Endometrium (tissue), 2 donors: ENCODE measurements at regions not wholly inside any gene's neighbourhood (a gene's known extent, or its start where the extent isn't known, plus 50 kb on each side); places are given as distances from the start of the nearest gene placed in this dataset.

Experiments
- FAIRE-seq: peaks from 2 replicates; lab custom pipeline; 2012; peaks lifted over from hg19 to GRCh38; lab: Jason Lieb, UNC
- donor health status: control.
- donor health status: control.

- FAIRE-seq: no peak
These were observed 226.3 kb downstream of the HLX start for GRCh38 chr1:221105578-221105977.

DNA sequence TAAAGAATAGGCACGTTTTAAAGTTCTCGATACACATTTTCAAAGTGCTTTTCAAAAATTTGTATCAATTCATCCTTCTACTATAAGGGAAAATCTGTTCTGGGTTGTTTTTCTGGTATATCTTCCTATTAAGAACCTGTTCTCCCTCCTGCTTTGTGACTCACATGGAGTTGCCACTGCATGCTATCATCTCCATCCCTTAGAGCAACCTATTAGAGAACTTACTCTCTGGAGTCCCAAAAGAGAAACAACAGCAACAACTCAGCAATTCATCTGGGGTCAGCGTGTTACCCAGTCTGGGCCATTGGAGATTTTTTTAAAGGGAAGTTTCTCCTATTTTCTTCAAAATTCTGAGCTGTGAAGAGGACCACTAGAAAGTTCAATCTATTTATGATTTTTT lies 227.4 kb downstream of the HLX start:
- no peak for FAIRE-seq

DNA sequence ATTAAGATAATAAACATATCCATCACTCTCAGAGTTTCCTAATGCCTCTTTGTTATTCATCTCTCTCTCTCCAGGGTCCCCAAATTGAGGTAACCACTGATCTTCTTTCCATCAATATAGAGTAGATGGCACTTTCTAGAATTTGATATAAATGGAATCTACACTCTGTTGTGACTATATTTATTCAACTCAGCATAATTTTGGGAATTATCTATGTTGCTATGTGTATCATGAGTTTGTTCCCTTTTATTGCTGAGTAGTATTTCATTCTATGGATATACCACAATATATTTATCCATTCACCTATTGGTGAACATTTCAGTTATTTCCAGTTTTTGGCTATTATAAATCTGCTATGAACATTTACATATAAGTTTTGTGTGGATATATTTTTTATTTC lies 230.7 kb downstream of the HLX start:
- FAIRE-seq: no peak

DNA sequence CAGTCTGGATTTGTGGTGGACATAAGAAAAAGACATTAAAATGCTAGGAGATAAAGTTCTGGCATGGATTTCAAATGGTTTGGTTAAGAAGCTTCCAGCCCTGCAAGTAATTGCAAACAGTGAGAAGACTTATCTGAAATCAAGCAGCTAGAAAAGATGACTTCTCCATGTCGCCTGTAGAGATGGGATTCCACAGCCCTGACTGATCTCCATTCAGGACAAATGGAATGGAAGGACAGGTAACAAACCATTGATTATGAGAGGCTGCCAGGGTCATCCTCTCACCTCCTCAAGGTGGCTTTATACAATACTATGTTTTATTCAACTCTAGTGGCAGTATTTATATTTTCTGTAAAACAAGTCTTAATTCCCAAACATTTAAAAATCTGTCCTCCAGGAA lies 237.9 kb downstream of the HLX start:
- FAIRE-seq: no peak

DNA sequence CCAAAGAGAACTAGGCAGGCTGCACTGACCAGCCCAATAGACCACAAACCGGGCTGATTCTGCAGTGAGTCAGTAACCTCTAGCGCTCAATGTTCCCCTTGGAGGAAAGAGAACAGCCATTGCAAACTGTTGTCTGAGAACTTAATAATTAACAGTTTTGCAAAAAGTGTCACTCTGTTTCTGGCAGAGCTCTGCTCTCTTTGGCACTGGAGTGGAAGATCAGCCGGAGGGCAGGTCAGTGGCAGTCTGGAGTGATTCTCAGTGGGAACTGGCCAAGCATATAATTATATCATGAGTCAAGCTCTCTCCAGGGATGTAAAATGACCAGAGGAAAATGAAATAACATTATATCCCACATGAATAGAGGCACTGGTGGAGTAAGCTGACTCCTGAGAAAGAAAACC lies 238.3 kb downstream of the HLX start:
- FAIRE-seq: no peak

- no peak for FAIRE-seq
These were observed 239.1 kb downstream of the HLX start for GRCh38 chr1:221118176-221118937.

GRCh38 chr1:221118938-221119320 lies 239.7 kb downstream of the HLX start:
- no peak for FAIRE-seq

DNA sequence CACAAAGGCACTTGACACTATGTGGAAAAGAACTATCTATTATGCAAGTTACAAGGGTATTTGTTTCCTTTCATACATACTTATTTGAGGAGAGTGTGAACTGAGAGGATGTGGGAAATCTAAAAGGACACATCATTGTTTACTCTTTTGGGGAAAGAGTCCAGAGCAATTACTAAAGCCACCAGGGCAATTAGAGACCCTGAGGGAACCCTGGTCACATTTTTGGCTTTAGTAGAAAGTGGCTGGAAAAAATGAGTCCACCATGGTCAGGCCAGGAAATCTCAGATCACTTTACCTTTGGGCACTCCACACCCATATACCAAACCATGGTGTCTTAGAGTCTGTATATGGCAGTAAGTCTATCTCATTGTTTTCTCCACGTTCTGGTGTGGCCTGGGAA lies 243.3 kb downstream of the HLX start:
- FAIRE-seq: no peak

GRCh38 chr1:221125976-221126375 lies 246.7 kb downstream of the HLX start:
- FAIRE-seq: no peak

- FAIRE-seq: no peak
These were observed 258.4 kb downstream of the HLX start for GRCh38 chr1:221137666-221138065.

GRCh38 chr1:221138516-221138915 lies 259.3 kb downstream of the HLX start:
- FAIRE-seq: no peak

DNA sequence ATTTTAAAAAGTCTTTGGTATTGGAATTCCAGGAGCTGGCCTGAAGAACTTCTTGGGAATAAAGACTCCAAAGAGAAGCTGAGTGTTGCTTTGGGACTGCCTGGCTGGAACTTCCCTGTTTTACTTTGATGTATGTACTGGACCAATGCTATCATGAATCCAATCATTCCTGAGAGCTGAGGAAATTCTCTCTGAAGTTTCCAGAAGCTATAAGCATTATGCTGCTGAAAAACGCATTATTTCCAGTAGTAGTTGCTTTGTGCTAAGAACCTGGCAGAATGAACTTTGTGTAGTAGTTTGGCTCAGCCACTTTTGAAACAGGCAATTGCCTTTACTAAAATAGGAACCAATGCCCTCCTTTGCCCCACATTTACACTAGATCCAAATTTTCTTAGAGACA lies 260.7 kb downstream of the HLX start:
- no peak for FAIRE-seq

GRCh38 chr1:221141096-221141495 lies 261.9 kb downstream of the HLX start:
- FAIRE-seq: no peak

GRCh38 chr1:221141606-221142285 lies 262.5 kb downstream of the HLX start:
- FAIRE-seq: no peak

GRCh38 chr1:221148660-221149059 lies 269.4 kb downstream of the HLX start:
- no peak for FAIRE-seq

DNA sequence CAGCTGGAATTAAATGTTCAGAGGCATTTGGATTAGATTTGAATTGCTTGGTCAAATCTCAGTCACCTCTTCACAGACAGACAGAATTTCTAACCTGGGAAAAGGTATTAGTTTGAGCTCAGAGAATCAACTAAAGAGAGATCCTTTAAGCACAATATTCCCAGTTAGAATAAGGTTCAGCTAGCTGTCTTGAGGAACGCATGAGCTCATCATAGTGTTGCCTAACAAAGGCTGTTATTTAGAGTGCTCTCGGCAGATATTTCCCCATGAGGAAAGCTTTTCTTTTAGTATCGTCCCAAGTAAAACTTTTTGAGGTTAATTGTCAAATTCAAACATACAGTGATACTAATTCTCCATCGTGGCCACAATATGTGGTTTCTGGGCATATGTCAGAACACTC lies 269.9 kb downstream of the HLX start:
- FAIRE-seq: no peak

- FAIRE-seq: no peak
These were observed 270.4 kb downstream of the HLX start for GRCh38 chr1:221149555-221150075.

DNA sequence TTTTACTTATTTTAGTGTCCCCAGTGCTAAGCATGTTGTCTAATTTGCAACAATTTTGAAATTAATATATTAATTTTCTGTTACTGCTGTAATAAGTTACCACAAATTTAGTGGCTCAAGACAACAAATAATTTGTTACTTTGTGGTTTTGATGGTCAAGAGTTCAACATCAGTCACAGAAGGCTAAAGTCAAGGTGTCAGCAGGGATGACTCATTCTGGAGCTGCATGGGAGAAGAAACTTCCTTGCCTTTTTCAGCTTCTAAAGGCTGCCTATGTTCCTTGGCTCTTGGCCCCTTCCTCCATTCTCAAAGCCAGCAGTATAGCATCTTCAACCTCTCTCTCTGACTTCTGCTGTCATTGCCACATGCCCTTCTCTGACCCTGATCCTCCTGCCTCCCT lies 271.8 kb downstream of the HLX start:
- no peak for FAIRE-seq

DNA sequence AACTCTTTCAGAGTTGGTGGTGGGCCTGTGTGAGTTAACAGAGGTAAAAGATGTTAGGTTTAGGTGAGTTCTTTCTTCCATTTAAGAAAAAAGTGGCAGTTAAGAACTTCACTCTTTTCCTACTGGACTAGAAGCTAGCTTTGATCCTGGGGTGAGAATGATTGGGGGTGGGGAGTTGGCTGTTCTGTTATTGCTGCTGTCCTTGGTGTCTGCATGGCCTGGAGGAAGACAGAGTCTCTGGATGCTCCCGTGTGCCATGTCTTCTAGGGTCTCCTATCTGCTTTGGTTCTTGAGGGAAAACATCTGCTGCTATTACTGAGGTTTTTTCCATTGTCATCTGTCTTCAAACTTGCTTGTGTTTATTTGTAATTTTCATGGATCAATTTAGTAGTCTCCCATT lies 275.7 kb downstream of the HLX start:
- no peak for FAIRE-seq

- FAIRE-seq: no peak
These were observed 278.0 kb downstream of the HLX start for GRCh38 chr1:221157026-221157761.

- FAIRE-seq: no peak
These were observed 280.4 kb downstream of the HLX start for GRCh38 chr1:221159608-221160007.

GRCh38 chr1:221161571-221162041 lies 282.4 kb downstream of the HLX start:
- peak; percentile 37 for FAIRE-seq

- no peak for FAIRE-seq
These were observed 283.1 kb downstream of the HLX start for GRCh38 chr1:221162352-221162751.
